ENCODE measurements at regions not wholly inside any gene's neighbourhood (a gene's known extent, or its start where the extent isn't known, plus 50 kb on each side); places are given as distances from the start of the nearest gene placed in this dataset.

DNA sequence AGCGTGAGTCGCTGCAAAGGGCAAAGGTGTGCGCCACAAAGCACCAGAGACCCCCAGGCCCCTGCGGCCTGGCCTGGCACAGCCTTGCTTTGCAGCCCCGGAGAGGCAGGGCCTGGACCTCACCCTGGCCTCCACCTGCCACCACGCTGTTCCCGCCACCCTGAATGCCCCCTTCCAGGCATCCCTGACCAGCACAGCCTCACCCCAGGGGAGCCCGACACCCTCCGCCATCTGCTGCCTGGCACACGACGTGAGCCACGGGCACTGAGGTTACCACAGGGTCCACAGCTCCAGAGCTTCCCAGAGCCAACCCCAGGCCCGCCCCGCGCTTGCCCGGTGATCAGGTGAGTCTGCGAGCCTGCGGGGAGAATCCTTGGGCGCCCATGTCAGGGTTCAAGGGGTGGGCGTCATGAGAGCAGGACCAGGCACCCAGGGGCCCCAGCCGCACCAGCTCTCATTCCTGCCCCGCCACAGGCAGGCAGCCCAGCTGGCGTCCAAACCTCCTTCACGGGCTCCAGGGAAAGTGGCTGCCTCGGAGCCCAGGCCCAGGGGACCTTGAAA, 171.3 kb downstream of the BRD1 start:
- Histone ChIP-seq H3K9me1 (ENCODE audit: insufficient read depth, low read length) (no peaks in the 10 kb centered on the region), H2BK20ac (ENCODE audit: low read depth, low read length) (no peak overlapping the region), H2BK5ac (ENCODE audit: low read depth, low read length, poor library complexity, severe bottlenecking) (no peak overlapping the region), H3K14ac (replicated peaks; ENCODE audit: low read depth, low read length) (no peak overlapping the region), H3K4ac (ENCODE audit: low read depth, low read length) (no peak overlapping the region), H3K79me1 (ENCODE audit: low read depth in 1 of 2, low read length in 2 of 2) (no peaks in the 10 kb centered on the region), H3K4me1 (ENCODE audit: control insufficient read depth, insufficient read depth, low read length) (no peaks in the 10 kb centered on the region), H4K5ac (ENCODE audit: low read depth, low read length) (no peak overlapping the region), H3K9me3 (ENCODE audit: control insufficient read depth, insufficient read depth, low read length) (peaks cover 32% of the 10 kb centered on the region), H3K9ac (ENCODE audit: low read depth, low read length) (no peak overlapping the region), H2BK15ac (ENCODE audit: low read depth, low read length) (no peak overlapping the region), H3K56ac (ENCODE audit: extremely low read depth, insufficient read depth, low read length) (no peak overlapping the region), H4K8ac (ENCODE audit: low read depth in 2 of 2, low read length in 2 of 2) (no peak overlapping the region), H3K18ac (ENCODE audit: low read depth, low read length) (no peak overlapping the region), H4K91ac (ENCODE audit: insufficient read depth, low read depth, low read length) (no peak overlapping the region), H3K36me3 (ENCODE audit: control insufficient read depth, insufficient read depth, low read length) (no peaks in the 10 kb centered on the region), H2BK120ac (ENCODE audit: low read depth, low read length) (no peak overlapping the region), H3K27ac (ENCODE audit: insufficient read depth, low read length) (no peak overlapping the region), H3K23ac (ENCODE audit: low read depth, low read length) (no peak overlapping the region), H3K27me3 (ENCODE audit: control insufficient read depth, insufficient read depth, low read length) (no peaks in the 10 kb centered on the region), H3K4me2 (ENCODE audit: low read depth, low read length) (no peak overlapping the region), H3K4me3 (ENCODE audit: insufficient read depth, low read depth, low read length) (no peak overlapping the region), H2AK5ac (ENCODE audit: low read depth, low read length) (no peak overlapping the region), H2AK9ac (replicated peaks; ENCODE audit: low read depth, low read length, poor library complexity) (no peak overlapping the region), H2AFZ (replicated peaks; ENCODE audit: low read length, poor library complexity) (no peak overlapping the region), H4K20me1 (ENCODE audit: insufficient read depth, low read length) (no peaks in the 10 kb centered on the region)
- ATAC-seq (ENCODE audit: low read depth) (no peak), DNase-seq (no peak)
- dilution Hi-C loops (cut with HindIII; ENCODE audit: low sequenced_read_pairs, unreplicated experiment): no loop called here
- intact Hi-C loops (cut with micrococcal nuclease): no loop called here
- POLR2A ChIA-PET (ENCODE audit: unreplicated experiment): no interaction called here
- no TSS peak for BruUV-seq (replicated peaks)
- 72% methylated on average over 14 of the region's 25 CpGs; no CpG with 5 or more reads in 1 of the 2 experiments for WGBS, 2 experiments (ENCODE audit: extremely low coverage in 2 of 2, insufficient read length in 1 of 2)
- in situ Hi-C loops (cut with MboI; ENCODE audit: low sequenced_read_pairs): no loop called here
- TF ChIP-seq SMC3 (IDR thresholded peaks at IDR 0.05; ENCODE audit: low read depth, low read length) (no peak), MAFK (IDR thresholded peaks at IDR 0.05; ENCODE audit: low read depth, low read length) (no peak), MAZ (IDR thresholded peaks at IDR 0.05; ENCODE audit: borderline replicate concordance, low read depth, low read length) (no peak), RFX5 (IDR thresholded peaks at IDR 0.05; ENCODE audit: low read depth, low read length) (no peak), MXI1 (IDR thresholded peaks at IDR 0.05; ENCODE audit: borderline replicate concordance, low read depth, low read length) (no peak), FOS (IDR thresholded peaks at IDR 0.05; ENCODE audit: low read depth, low read length) (no peak), RCOR1 (IDR thresholded peaks at IDR 0.05; ENCODE audit: insufficient replicate concordance, low read length) (no peak), NFE2L2 (IDR thresholded peaks at IDR 0.05; ENCODE audit: low read depth, low read length) (no peak)
- TF ChIP-seq, protein P1, sequence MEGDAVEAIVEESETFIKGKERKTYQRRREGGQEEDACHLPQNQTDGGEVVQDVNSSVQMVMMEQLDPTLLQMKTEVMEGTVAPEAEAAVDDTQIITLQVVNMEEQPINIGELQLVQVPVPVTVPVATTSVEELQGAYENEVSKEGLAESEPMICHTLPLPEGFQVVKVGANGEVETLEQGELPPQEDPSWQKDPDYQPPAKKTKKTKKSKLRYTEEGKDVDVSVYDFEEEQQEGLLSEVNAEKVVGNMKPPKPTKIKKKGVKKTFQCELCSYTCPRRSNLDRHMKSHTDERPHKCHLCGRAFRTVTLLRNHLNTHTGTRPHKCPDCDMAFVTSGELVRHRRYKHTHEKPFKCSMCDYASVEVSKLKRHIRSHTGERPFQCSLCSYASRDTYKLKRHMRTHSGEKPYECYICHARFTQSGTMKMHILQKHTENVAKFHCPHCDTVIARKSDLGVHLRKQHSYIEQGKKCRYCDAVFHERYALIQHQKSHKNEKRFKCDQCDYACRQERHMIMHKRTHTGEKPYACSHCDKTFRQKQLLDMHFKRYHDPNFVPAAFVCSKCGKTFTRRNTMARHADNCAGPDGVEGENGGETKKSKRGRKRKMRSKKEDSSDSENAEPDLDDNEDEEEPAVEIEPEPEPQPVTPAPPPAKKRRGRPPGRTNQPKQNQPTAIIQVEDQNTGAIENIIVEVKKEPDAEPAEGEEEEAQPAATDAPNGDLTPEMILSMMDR (conservative IDR thresholded peaks at IDR 0.05; ENCODE audit: low read depth, low read length): no peak
- TF ChIP-seq, protein P2, sequence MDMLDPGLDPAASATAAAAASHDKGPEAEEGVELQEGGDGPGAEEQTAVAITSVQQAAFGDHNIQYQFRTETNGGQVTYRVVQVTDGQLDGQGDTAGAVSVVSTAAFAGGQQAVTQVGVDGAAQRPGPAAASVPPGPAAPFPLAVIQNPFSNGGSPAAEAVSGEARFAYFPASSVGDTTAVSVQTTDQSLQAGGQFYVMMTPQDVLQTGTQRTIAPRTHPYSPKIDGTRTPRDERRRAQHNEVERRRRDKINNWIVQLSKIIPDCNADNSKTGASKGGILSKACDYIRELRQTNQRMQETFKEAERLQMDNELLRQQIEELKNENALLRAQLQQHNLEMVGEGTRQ (IDR thresholded peaks at IDR 0.05; ENCODE audit: low read depth, low read length): no peak
- CTCF ChIA-PET: no interaction called here

Measured in IMR-90 (cell line).